SKM-1 treated with dmso at 0.1 percent for 144 hours (cell line): ENCODE measurements at regions not wholly inside any gene's neighbourhood (a gene's known extent, or its start where the extent isn't known, plus 50 kb on each side); places are given as distances from the start of the nearest gene placed in this dataset.

ENCODE experiments used
- DNase-seq: peaks from one replicate; lab custom pipeline; 2025; ENCODE audit not compliant: unreplicated experiment; lab: John Stamatoyannopoulos, UW

DNA sequence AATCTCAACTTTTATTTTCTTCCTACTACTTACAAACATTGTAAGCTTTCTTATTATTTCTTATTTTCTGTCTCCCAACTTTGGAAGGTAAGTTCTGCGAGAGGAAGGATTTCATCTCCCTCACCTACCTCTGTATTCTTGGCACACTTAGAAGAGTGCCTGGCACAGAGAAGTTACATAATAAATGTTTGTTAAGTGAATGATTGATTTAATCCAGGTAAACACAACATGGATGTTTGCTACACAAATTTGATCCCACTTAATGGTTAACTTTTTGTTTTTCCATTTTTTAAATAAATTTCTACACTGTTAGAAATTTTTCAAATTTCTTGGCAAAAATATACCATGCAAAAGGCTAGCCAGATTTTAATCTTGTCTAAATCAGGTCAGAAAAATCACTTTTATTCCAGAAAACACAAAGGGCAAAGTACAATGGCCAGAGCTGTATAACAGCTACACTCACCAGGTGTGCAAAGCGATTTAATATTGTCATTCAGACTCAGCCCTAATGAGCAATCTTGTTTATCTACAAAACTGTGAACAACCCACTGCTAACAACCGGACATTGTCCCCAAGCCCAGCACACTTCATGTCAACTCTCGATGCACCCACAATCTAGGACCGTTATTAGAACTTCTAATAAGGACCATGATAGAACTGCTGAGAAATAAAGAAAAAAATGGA is 222.1 kb upstream of the EEA1 start:
- no peak for DNase-seq

DNA sequence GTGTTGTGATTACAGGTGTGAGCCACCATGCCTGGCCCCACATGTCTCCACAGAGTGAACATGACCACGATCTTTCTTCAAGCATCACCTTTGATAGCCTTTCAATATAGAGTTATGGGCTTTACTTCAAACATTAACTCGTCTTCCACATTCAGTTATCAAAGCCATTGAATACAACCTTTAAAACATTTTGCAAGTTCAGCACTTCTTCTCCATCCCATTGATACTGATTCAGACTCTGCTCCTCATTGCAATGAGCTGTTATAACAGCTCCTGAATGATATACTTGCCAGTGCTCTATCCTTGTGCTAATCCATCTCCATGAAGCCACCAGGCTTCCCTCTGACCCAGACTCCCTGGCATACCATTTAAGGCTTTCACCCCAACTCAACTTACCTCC is 223.5 kb upstream of the EEA1 start:
- no peak for DNase-seq

DNA sequence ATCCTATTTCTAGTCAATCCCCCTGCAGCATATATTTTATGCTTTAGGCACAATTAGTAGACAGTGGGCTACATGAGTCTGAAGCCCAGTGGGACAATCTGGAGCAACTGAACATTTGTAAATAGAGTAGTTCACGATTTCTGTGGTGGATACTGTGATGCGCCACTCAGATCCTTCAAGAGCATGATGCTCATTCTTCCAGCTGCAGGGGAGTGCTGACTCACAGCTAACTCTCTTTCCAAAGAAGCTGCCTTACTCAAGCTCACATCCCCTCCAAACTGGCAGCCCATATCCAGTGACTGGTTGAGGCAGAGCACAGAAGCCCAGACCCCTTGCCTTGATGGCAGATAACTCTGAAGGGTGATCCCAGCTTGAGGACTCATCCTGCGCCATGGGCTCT is 224.2 kb upstream of the EEA1 start:
- no peak for DNase-seq

DNA sequence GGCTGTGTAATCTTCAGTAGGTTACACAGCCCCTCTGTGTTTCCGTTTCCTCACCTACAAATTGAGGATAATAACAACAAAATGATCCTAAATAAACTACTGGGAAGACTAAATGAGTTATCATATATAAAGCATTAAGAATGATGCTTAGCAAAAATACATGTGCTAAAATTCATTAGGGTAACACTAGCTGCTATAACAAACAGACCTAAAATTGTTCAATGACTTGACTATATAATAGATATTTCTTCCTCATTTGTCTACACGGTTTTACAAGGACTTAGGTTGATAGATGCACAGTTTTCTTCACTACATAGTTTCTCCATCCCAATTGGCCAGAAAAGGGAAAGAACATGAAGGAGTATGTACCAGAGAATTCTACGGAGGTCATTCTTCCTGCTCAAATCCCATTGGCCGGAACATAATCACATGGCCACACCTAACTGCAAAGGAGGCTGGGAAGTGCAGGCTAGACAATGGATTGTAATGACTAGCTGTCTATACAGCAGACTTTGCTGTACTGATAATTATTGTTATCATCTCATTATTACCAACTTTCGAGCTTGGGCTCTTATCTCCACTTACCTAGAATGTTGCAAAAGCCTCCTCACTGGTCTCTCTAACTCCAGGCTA is 223.5 kb upstream of the NUDT4 start:
- DNase-seq: no peak

DNA sequence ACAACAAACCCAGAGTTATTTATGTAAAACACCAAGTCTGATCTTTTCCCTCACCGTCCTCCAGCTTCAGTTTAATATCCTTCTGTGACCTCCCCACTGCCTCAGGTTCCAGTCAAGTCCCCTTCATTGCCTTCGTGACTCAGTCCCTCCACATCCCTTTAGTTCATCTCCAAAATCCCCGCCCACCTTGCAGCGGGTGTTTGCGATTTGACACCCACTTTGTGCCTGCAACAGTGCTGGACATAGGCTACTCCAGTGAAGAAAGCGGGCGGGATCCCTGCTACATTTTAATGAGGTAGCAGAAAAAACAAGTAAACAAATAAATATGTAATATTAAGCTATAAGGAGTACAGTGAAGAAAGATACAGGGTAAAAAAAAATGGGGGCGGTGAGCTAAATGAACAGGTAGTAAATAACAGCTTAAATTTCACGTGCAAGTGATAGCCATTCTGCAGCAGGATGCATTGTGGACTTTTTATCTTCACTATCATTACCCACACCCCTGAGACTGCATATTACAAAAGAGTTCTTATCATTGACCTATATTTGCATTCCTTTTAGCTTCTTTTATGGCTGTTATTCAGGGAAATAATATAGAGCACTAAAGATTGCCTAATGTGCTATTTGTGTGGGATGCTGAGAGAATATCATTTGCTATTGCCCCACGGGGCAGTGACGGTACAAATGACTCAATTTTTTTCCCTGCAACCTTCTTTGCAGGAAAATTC is 222.8 kb upstream of the NUDT4 start:
- no peak for DNase-seq

DNA sequence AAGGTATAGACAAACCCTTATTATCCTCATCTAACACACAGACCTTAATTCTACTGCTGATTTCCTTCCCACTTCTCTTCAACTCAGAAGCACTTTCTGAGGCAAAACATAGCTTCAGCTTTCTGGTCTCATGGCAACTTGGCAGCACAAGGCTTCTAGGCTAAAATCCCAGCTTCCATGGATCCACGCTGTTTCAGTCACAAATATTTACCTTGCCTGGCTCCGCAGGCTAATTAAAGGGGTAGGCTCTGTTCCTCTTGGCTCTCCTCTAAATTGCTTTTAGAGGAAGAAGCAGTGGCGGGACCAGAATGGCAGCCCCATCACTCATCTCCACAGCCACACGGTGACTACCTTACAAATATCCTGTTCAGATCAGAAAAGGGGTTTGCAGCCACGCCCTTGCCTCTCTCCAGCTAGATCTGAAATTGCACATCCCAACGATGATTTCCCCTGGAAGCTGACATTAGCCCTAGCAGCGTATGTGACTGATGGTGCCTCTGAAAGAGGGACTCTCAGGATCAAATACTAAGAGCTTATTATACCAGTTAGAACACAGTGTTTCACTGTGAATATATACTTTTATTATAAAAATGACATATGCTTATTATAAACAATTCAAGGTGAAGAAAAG is 221.5 kb upstream of the NUDT4 start:
- no peak for DNase-seq

DNA sequence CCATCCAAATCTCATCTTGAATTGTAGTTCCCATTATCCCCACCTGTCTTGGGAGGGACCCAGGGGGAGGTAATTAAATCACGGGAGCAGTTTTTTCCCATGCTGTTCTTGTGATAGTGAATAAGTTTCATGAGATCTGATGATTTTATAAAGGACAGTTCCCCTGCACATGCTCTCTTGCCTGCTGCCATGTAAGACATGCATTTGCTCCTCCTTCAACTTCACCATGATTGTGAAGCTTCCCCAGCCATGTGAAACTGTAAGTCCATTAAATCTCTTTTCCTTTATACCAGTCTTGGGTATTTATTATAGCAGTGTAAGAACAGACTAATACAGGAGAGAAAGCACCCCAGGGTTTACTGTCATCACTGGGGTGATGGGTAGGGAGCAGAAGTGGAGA is 220.4 kb upstream of the NUDT4 start:
- no peak for DNase-seq

DNA sequence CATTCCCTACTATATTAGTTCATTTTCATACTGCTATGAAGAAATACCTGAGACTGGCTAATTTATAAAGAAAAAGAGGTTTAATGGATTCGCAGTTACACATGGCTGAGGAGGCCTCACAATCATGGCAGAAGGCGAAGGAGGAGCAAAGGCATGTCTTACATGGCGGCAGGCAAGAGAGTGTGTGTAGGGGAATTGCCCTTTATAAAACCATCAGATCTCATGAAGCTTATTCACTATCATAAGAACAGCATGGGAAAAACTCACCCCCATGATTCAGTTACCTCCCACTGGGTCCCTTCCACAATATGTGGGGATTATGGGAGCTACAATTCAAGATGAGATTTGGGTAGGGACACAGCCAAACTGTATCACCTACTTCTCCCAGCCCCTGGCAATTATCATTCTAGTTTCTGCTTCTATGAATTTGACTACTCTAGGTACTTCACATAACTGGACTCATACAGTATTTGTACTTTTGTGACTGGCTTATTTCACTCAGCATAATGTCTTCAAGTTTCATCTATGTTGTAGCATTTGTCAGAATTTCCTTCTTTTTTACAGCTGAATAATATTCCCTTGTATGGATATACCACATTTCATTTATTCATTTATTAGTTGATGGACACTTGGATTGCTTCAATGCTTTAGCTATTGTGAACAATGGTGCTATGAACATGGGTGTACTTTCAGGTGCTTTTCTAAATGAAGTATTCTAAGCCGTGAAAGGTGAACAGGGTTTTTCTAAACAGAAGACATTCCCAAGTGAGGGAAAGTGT is 219.5 kb upstream of the NUDT4 start:
- no peak for DNase-seq

DNA sequence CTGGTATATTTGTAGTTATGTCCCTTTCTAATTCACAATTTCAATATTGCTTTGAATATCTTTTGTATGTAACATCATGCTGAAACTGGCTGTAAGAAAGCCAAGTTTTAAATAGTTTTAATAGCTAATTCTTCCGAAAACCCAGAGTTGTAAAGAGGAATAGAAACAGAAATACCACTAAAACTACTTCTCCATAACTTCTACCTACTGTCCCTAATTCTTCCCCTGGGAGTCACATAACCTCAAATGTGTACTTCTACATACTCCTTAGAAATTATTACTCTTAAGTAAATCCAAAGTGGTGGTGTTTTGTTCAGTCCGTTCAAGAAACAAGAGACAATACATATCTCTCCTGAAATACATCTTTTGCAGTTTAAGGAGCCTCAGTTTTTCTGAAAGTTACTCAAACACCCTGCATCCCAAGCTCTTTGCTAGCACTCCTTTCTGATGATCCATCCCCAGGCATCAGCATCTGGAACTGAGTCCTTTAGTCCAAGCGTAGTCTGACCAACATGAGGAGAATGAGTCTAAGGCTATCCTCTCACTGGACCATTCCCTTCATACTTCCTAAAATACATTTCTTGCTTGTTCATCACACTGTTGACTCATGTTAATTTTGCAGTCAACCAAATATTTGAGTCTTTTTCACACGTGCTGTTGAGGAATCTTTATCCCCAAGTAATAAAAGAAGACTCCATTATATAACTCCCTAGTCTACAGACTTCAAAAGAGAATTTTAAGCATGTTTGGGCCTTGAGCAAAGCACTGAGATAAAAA is 214.3 kb upstream of the NUDT4 start:
- no peak for DNase-seq

DNA sequence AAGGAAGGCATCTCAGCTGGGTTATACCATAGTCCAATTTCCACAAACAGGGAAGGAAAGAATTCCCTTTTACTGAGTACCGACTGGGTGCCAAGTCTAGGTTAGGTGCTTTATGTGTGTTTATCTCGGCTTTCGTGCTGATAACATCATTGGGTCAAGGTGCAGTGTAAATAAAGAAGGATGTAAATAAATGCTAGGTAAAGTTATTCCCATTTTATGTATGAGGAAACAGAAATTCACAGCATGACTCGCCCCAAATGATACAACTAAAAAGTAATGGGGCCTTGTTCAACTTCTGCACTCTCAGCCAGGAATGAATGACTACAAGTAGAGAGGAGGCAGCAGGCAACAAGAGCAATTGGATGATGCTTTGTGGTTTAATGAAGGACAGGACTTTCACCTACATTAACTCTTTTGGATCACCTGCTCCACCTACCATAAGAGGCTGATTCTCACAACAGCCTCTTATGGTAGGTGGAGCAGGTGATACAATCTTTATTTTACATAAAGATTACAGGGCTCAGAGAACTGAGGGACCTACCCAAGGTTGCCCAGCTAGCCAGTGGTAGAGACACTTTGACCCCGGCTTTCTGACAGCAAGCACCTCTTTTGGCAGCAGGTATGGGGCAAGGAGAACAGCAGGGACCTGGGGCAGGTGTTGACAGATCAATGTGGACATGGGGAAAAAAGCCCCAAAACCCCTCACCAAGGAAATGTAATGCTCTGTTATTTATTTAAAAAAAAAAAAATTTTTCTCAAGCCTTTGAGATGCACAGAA is 213.4 kb upstream of the NUDT4 start:
- DNase-seq: no peak

DNA sequence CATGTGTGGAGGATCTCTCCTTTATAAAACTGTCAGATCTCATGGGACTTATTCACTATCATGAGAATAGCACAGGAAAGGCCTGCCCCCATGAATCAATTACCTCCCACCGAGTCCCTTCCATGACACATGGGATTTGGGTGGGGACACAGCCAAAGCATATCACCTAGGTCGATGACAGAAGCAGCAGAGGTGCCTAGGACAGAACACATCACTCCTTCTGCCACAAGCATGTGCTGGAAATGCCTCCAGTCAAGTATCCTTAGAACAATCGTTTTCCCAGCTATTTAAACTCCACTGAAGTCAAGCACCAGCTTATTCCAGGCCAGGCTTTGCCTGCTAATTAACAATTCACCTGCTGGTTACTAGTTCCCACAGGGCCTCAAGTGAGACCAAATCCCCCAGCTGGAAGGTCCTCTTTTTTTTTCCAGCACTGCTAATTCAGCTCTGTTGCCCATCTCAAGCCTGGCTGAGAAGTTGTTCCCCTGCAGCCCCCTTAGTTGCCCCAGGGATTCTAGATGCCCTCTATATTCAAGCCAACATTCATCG is 212.3 kb upstream of the NUDT4 start:
- DNase-seq: no peak

DNA sequence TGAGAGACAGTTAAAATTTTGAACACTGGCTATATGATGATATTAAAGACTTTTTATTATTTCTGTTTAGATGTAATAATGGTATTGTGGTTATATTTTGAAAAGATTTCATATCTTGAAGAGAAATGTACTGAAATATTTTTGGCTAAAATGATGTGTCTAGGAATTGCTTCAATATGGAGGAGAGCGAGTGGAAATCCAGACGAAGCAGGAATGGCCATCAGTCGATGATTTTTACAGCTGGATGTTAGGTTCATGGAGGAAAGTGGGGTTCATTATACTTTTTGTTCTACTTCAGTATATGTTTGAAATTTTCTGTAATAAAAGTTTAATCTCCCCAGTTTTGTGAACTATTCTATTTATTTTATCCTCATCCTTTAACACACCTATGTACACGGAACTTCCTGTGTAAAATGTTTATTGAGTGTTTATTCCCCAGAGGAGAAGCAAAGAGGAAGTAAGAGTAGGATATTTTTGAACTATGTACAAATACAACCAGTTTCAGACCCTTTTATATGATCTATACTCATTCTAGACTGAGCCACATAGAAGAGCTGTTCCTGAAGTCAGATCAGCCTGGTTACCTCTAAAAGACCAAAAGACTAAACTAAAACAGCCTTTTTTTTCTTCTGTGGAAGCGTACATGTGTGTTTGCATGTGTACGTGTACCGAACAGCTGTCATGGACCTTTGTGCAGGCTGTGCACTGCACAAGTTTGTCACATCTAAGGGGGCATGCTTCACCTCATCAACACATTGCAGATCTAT is 211.0 kb upstream of the NUDT4 start:
- DNase-seq: no peak

DNA sequence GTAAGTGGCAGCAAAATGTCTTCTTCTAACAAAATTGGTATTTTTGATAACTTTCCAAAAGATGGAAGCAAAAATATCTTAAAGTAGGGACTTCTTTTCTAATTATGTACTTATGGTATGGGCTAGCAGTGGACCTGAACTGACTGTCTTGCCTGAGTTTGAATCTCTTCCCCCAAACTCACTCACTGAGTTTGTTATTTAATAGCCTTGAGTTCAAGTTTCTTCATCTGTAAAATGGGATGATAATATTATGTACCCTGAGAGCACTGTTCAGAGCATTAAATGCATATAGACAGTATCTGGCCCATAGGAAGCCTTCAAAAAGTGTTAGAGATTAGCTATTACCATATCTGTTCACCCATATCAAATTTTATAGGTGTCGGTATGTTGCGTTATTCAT is 210.4 kb upstream of the NUDT4 start:
- DNase-seq: no peak

DNA sequence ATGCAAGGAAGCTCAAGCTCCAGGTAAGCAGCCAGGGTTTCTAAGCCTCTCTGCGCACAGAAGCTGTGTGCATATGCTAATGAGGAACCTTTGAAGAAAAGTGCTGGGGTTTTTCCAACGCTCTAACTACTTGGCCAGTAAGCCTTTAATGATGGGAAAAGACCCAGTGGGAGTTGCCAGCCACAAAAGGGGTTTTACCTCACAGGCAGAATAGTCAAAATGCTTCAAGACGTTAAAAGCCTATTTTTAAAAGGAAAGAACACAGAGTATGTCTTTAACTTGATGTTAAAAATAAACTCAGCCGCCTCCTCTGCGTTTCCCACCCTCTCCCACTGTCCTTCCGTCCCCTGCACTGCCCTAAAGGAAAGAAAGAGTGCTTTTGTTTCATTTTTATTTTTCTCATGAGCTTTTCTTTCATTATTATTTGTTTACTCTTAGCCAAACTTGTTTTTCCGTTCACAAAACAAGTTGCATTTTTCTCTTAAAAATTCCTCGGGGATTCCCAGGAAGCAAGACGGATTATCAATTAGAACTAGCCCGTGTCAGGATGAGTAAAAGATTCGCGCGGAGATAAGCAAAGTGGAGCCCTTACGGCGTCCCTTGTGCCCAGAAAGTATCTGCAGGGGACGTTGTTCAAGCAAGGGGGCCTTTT is 209.8 kb upstream of the NUDT4 start:
- DNase-seq: no peak

DNA sequence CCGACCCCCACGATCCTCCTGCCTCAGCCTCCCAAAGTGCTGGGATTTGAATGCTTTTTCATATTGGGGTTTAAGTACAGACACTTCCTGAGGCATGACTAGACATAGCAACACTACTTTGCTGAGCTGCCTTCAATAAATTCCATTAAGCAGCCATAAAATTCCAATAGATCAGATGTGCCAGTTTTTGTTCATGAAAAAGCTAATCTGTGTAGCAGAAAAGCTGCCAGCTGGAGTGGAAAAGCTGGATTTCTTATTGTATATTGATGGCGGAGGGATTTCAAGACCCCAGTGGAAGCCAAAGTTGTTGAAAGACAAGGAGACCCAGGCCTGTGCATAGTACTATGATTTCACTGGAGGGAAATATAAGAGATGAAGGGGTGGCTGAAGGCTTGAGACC is 209.0 kb upstream of the NUDT4 start:
- no peak for DNase-seq

DNA sequence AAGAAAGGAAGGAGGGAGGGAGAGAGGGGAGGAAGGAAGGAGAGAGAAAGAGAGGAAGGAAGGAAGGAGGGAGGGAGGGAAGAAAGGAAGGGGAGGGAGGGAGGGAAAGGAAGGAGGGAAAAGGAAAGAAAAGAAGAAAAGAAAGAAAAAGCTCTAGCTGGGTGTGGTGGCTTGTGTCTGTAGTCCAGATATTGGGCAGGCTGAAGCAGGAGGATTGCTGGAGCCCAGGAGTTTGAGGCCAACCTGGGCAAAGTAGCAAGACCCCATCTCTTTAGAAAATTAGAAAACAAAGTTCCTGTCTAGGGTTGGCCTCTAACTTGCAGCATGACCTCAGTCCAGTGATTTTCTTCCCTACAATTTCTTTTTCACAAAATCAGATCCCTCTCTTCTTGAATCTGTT is 208.2 kb upstream of the NUDT4 start:
- no peak for DNase-seq

DNA sequence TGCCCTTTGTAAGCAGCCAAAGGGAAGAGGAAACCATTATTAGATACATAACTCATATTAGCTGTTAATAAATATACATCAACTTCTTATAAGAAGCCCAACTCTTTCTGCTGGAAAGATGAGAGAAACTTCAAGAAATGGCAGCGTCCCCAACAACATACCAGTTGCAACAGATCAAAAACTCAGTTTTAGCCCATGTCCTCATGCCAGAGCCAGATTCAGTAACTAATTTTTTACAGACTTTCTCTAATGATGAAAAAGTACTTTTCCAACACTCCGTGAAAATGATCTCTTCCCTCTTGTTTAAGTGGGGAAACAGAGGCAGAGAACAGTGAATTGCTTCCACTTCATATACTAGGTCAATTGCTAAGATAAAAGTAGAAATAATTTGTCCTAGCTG is 206.8 kb upstream of the NUDT4 start:
- DNase-seq: no peak
